Thyroid gland (tissue), 4 donors: ENCODE measurements at regions not wholly inside any gene's neighbourhood (a gene's known extent, or its start where the extent isn't known, plus 50 kb on each side); places are given as distances from the start of the nearest gene placed in this dataset.

ENCODE experiments used
- CTCF ChIP-seq, 6 experiments: fragments of 200-600 bp in 3 of 6; fragments of 450-650 bp in 3 of 6; sonication (generic) in 3 of 6; IDR thresholded peaks; one replicate each; pipeline ENCODE4 v1.5.1; 2016 to 2019; ENCODE audit warnings: antibody characterized with exemption in 6 of 6, mild to moderate bottlenecking in 2 of 6, inconsistent platforms in 1 of 6, moderate library complexity in 1 of 6
- POLR2A ChIP-seq, 2 donors: fragments of 450-650 bp; IDR thresholded peaks; one replicate each; pipeline ENCODE4 v1.6.1; 2017; ENCODE audit warnings: antibody characterized with exemption in 2 of 2, mild to moderate bottlenecking in 2 of 2, moderate library complexity in 1 of 2

GRCh38 chr21:27043377-27043776 lies 76.5 kb upstream of the ADAMTS5 start:
- TF ChIP-seq CTCF (IDR thresholded peaks at IDR 0.05) (no peak), POLR2A (IDR thresholded peaks at IDR 0.05) (no peak)
